ENCODE measurements at regions not wholly inside any gene's neighbourhood (a gene's known extent, or its start where the extent isn't known, plus 50 kb on each side); places are given as distances from the start of the nearest gene placed in this dataset.

GRCh38 chr6:113756290-113756665, 100.9 kb upstream of the MARCKS start:
- Histone ChIP-seq H3K4me3 (ENCODE audit: low read depth in 1 of 3, low read length in 3 of 3) (no peak overlapping the region), H3K9me3 (ENCODE audit: control insufficient read depth in 4 of 4, low read length in 3 of 4) (no peaks in the 10 kb centered on the region), H3K27ac (ENCODE audit: low read depth in 1 of 2, low read length in 2 of 2) (no peak overlapping the region), H3K4me1 (ENCODE audit: control insufficient read depth in 4 of 4, insufficient read depth in 4 of 4, low read length in 3 of 4) (no peaks in the 10 kb centered on the region), H3K9ac (ENCODE audit: low read depth in 1 of 2, low read length in 2 of 2) (no peak overlapping the region), H3K27me3 (ENCODE audit: control insufficient read depth in 4 of 4, insufficient read depth in 4 of 4, low read length in 3 of 4) (no peaks in the 10 kb centered on the region), H3K36me3 (ENCODE audit: control insufficient read depth in 4 of 4, insufficient read depth in 3 of 4, low read depth in 1 of 4, low read length in 3 of 4) (no peaks in the 10 kb centered on the region)
- DNase-seq (ENCODE audit: low spot score), result no peak
- no peak for TF ChIP-seq HNF4A (conservative IDR thresholded peaks at IDR 0.05)
- TF ChIP-seq, protein P1, sequence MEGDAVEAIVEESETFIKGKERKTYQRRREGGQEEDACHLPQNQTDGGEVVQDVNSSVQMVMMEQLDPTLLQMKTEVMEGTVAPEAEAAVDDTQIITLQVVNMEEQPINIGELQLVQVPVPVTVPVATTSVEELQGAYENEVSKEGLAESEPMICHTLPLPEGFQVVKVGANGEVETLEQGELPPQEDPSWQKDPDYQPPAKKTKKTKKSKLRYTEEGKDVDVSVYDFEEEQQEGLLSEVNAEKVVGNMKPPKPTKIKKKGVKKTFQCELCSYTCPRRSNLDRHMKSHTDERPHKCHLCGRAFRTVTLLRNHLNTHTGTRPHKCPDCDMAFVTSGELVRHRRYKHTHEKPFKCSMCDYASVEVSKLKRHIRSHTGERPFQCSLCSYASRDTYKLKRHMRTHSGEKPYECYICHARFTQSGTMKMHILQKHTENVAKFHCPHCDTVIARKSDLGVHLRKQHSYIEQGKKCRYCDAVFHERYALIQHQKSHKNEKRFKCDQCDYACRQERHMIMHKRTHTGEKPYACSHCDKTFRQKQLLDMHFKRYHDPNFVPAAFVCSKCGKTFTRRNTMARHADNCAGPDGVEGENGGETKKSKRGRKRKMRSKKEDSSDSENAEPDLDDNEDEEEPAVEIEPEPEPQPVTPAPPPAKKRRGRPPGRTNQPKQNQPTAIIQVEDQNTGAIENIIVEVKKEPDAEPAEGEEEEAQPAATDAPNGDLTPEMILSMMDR (IDR thresholded peaks at IDR 0.05; ENCODE audit: low read depth, low read length, missing input control), result no peak
- no peak for TF ChIP-seq HNF4G (IDR thresholded peaks at IDR 0.05)
- no peak for TF ChIP-seq REST (IDR thresholded peaks at IDR 0.05)
- TF ChIP-seq ZBTB33 (IDR thresholded peaks at IDR 0.05), result no peak
- TF ChIP-seq TAF1 (conservative IDR thresholded peaks at IDR 0.05), result no peak
- no peak for TF ChIP-seq RAD21 (IDR thresholded peaks at IDR 0.05)
- TF ChIP-seq GABPA (IDR thresholded peaks at IDR 0.05 in 1 of 2, conservative IDR thresholded peaks at IDR 0.05 in 1 of 2), result no peak
- no peak for TF ChIP-seq ATF3 (IDR thresholded peaks at IDR 0.05)
- TF ChIP-seq FOXA2 (IDR thresholded peaks at IDR 0.05), result no peak
- TF ChIP-seq SP1 (IDR thresholded peaks at IDR 0.05), result no peak
- TF ChIP-seq, protein P2, sequence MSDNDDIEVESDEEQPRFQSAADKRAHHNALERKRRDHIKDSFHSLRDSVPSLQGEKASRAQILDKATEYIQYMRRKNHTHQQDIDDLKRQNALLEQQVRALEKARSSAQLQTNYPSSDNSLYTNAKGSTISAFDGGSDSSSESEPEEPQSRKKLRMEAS (IDR thresholded peaks at IDR 0.05), result no peak
- 96% methylated on average over 2 of the region's 2 CpGs for WGBS

DNA sequence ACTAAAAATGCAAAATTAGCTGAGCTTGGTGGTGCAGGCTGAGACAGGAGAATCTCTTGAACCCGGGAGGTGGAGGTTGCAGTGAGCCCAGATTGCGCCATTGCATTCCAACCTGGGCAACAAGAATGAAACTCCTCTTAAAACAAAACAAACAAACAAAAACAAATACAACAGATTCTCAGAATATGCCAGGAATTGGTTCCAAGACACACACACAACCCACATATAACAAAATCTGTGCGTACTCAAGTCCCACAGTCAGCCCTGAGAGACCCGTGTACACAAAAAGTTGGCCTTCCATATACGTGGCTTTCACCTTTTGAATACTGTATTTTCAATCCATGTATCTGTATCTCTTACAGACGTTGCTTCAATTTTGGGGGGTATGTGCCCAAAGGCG, 98.9 kb upstream of the MARCKS start:
- 50% methylated on average over 7 of the region's 7 CpGs for WGBS
- H3K4me3 ChIP-seq (ENCODE audit: low read depth in 1 of 3, low read length in 3 of 3), result no peak overlapping the region
- no peak for DNase-seq (ENCODE audit: low spot score)
- H3K4me1 ChIP-seq (ENCODE audit: control insufficient read depth in 4 of 4, insufficient read depth in 4 of 4, low read length in 3 of 4), result no peaks in the 10 kb centered on the region
- no peaks in the 10 kb centered on the region for H3K36me3 ChIP-seq (ENCODE audit: control insufficient read depth in 4 of 4, insufficient read depth in 3 of 4, low read depth in 1 of 4, low read length in 3 of 4)
- TF ChIP-seq EGR1 (IDR thresholded peaks at IDR 0.05; ENCODE audit: low read depth in 2 of 2) (no peak), HNF4A (conservative IDR thresholded peaks at IDR 0.05) (no peak), FOXA1 (IDR thresholded peaks at IDR 0.05) (no peak), YY1 (IDR thresholded peaks at IDR 0.05) (no peak)
- H3K27me3 ChIP-seq (ENCODE audit: control insufficient read depth in 4 of 4, insufficient read depth in 4 of 4, low read length in 3 of 4), result no peaks in the 10 kb centered on the region
- H3K9me3 ChIP-seq (ENCODE audit: control insufficient read depth in 4 of 4, low read length in 3 of 4), result no peaks in the 10 kb centered on the region
- no peak overlapping the region for H3K9ac ChIP-seq (ENCODE audit: low read depth in 1 of 2, low read length in 2 of 2)
- H3K27ac ChIP-seq (ENCODE audit: low read depth in 1 of 2, low read length in 2 of 2), result no peak overlapping the region
